ENCODE measurements at regions not wholly inside any gene's neighbourhood (a gene's known extent, or its start where the extent isn't known, plus 50 kb on each side); places are given as distances from the start of the nearest gene placed in this dataset.
"Not testable (repeated sequence)": the region's sequence is repeated elsewhere in the genome, so short reads cannot be mapped to it uniquely, and the experiment has no call there.

- not testable (repeated sequence) for TF ChIP-seq CTCF (IDR thresholded peaks at IDR 0.05); POLR2A (IDR thresholded peaks at IDR 0.05); EP300 (IDR thresholded peaks at IDR 0.05; ENCODE audit: low read depth); POLR2AphosphoS5 (IDR thresholded peaks at IDR 0.05)
Observed at GRCh38 chr2:87457129-87457499, 290.8 kb upstream of the PLGLB2 start.
